ENCODE measurements at regions not wholly inside any gene's neighbourhood (a gene's known extent, or its start where the extent isn't known, plus 50 kb on each side); places are given as distances from the start of the nearest gene placed in this dataset.

DNA sequence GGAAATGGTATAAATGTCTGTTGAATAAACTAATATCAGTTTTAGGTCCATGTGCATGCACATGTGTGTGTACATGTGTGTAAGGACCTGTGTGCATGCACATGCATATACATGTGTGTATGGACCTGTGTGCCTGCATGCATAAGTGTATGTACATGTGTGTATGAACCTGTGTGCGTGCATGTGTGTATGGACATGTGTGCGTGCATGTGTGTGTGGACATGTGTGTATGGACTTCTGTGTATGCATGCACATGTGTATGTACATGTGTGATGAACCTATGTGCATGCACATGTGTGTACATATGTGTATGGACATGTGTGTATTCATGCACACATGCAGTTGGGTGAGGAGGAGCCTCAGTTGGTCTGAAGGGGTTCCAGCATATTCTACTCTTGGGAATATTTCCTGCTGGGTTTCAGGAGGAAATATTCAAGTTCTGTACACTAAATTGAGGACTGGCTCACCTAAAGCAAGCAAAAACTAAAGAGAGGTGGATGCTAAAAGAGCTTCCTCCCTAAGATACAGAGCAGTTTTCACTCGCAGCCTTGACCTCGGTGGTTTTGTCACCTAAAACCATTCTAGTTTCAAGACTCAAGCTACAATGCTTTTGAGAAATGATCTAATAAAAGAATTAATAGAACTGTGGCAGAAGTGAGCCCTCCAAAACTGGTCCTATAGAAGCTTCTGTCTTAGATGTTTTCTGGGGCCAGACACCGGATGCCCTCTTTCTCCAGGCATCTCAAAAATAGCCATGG lies 742.8 kb downstream of the MAFB start:
- DNase-seq (no peak), ATAC-seq (replicated peaks) (no peak)
- Mint-ChIP-seq H3K4me1 (ENCODE audit: low read depth in 2 of 2) (no peaks in the 10 kb centered on the region), H3K4me3 (no peak overlapping the region), H3K9me3 (peaks cover 0 to 3% of the 10 kb centered on the region in 2 donors), H3K27me3 (no peaks in the 10 kb centered on the region), H3K36me3 (ENCODE audit: insufficient read depth) (no peaks in the 10 kb centered on the region), H3K27ac (no peak overlapping the region)

DNA sequence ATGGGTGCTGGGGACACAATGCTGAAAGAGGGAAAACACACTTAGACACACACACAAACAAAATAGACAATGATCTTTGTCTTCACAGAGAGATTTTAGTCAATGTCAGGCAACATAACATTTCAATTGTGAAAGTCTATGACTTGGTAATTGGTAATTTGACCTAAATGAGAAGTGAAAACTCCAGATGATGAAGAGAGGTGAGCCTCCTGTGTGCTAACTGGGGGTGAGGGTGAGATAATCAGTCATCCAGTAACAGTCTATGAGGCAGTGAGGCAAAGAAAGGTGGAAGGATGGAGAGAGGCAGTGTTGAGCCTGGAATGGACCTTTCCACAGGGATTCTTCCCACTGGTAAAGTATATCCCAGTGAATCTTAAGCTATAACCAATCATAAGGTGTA lies 744.2 kb downstream of the MAFB start:
- Mint-ChIP-seq H3K9me3 (no peaks in the 10 kb centered on the region), H3K27me3 (no peaks in the 10 kb centered on the region), H3K27ac (no peak overlapping the region), H3K4me1 (ENCODE audit: low read depth in 2 of 2) (no peaks in the 10 kb centered on the region), H3K36me3 (ENCODE audit: insufficient read depth) (no peaks in the 10 kb centered on the region), H3K4me3 (no peak overlapping the region)
- ATAC-seq (replicated peaks): no peak
- DNase-seq: no peak

DNA sequence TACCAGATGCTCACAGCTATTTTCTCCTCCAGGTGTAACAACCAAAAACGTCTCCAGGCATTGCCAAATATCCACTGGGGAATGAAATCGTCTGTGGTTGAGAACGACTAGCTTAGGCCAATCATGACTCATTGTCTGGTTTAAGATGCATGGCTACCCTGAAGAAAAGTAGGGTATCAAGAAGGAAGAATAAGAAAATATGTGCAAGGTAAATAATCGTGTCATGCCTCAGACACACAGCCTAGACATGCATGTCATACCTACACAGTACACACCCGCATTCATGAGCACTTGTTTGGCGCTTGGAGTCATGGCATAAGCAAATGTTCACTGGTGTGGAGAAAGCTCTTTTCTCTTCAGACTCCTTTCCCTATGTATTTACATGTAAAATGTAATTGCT lies 745.7 kb downstream of the MAFB start:
- H3K36me3 Mint-ChIP-seq (ENCODE audit: insufficient read depth): no peaks in the 10 kb centered on the region
- peaks cover 2 to 7% of the 10 kb centered on the region in 2 donors for H3K9me3 Mint-ChIP-seq
- H3K4me3 Mint-ChIP-seq: no peak overlapping the region
- H3K27me3 Mint-ChIP-seq: no peaks in the 10 kb centered on the region
- no peaks in the 10 kb centered on the region for H3K4me1 Mint-ChIP-seq (ENCODE audit: low read depth in 2 of 2)
- ATAC-seq (replicated peaks) (no peak), DNase-seq (no peak)
- H3K27ac Mint-ChIP-seq: no peak overlapping the region

DNA sequence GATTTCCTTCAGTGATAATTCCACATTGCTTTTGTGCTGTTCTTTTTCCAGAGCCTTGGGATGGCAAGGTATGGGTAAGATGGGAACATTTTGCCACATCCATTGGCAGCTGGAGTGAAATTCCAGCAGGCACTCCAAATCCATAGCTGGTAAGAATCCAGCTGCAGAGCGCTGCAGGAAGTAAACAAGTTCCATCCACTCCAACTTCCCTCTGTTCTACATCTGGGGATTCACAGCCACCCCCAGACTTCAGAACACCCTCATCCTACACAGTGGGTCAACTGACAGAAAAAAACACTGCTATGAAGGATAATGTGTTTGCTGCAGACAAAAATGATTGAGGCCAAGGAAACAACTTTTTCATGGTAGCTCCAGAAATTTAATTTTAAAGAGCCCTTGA lies 747.8 kb downstream of the MAFB start:
- ATAC-seq (replicated peaks) (no peak), DNase-seq (no peak)
- Mint-ChIP-seq H3K9me3 (peaks cover 2 to 18% of the 10 kb centered on the region in 2 donors), H3K4me1 (ENCODE audit: low read depth in 2 of 2) (no peaks in the 10 kb centered on the region), H3K4me3 (no peak overlapping the region), H3K27me3 (peaks cover 0 to 13% of the 10 kb centered on the region in 2 donors), H3K27ac (no peak overlapping the region), H3K36me3 (ENCODE audit: insufficient read depth) (no peaks in the 10 kb centered on the region)

DNA sequence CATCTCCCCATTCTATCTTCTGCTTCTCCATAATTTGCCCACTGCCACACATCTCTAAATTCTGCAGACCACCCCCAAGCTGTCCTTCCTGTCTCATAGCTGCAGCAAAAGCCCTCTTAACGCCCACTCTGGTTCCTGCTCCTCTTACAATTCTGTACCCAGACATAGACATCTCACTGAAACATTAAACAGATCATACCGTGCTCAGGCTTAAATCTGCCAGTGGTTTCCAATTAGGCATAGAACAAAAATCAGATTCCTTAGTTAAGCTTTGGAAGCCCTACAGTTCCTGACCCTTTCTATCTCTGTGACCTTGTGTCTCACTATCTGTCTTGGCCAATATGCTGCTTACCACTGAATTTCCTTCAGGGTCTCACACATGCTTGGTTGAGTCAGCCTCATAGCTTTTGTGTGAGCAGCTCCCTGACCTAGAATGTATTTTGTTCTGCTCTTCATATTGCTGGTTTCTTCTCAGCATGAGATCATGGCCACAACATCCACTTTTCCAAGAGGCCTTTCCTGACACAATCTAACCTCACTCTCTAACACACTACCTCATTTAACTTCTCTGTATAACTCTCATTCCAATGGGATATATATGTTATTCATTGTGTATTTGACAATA lies 749.7 kb downstream of the MAFB start:
- Mint-ChIP-seq H3K4me1 (ENCODE audit: low read depth in 2 of 2) (no peaks in the 10 kb centered on the region), H3K9me3 (peaks cover 2 to 18% of the 10 kb centered on the region in 2 donors), H3K4me3 (no peak overlapping the region)

DNA sequence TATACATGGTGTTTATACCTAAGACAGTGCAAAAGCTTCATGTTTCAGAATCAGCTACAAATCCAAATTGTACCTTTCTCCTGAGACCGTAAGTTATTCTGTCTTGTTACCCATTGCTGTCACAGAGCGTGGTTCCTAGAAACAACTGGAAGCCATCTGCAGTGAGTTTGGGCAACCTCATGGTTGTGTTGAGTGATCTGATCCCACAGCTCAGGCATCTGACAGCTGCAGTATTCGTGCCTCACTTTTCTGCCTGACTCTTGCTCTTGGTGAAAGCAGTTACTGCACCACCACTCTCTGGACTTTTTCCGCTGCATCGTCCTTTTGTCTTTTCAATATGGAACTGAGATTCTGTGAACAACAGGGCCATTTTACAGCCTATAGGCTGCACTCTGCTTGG lies 752.6 kb downstream of the MAFB start:
- H3K36me3 Mint-ChIP-seq (ENCODE audit: insufficient read depth): no peaks in the 10 kb centered on the region
- no peaks in the 10 kb centered on the region for H3K4me1 Mint-ChIP-seq (ENCODE audit: low read depth in 2 of 2)
- no peak overlapping the region for H3K27ac Mint-ChIP-seq
- no peak for ATAC-seq (replicated peaks)
- peaks cover 2 to 18% of the 10 kb centered on the region in 2 donors for H3K9me3 Mint-ChIP-seq
- H3K27me3 Mint-ChIP-seq: peaks cover 0 to 13% of the 10 kb centered on the region in 2 donors
- H3K4me3 Mint-ChIP-seq: no peak overlapping the region
- no peak for DNase-seq

More for the DNA sequence above, 749.7 kb downstream of the MAFB start:
- ATAC-seq (replicated peaks) (no peak), DNase-seq (no peak)
- H3K36me3 Mint-ChIP-seq (ENCODE audit: insufficient read depth): no peaks in the 10 kb centered on the region
- H3K27ac Mint-ChIP-seq: no peak overlapping the region
- peaks cover 0 to 13% of the 10 kb centered on the region in 2 donors for H3K27me3 Mint-ChIP-seq

DNA sequence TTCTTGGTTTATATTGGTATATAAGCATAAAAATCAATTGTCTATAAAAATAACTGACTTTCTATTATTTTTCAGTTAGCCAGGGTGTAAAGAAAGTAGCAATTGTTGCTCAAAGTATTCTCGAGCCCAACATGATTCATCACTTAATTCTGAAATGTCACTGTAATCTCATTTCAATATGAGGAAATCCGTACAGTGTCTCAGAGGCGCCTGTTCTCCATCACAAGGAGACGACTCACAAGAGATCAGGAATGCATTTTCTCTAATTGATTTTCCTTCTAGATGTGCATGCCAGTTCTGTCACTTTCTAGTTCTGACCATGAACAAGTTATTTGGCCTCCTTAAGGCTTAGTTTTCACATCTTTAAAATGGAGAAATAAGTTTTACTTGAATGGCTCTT lies 753.1 kb downstream of the MAFB start:
- Mint-ChIP-seq H3K27ac (no peak overlapping the region), H3K36me3 (ENCODE audit: insufficient read depth) (no peaks in the 10 kb centered on the region), H3K27me3 (peaks cover 0 to 13% of the 10 kb centered on the region in 2 donors), H3K9me3 (peaks cover 2 to 18% of the 10 kb centered on the region in 2 donors), H3K4me1 (ENCODE audit: low read depth in 2 of 2) (no peaks in the 10 kb centered on the region), H3K4me3 (no peak overlapping the region)
- no peak for ATAC-seq (replicated peaks)
- no peak for DNase-seq

DNA sequence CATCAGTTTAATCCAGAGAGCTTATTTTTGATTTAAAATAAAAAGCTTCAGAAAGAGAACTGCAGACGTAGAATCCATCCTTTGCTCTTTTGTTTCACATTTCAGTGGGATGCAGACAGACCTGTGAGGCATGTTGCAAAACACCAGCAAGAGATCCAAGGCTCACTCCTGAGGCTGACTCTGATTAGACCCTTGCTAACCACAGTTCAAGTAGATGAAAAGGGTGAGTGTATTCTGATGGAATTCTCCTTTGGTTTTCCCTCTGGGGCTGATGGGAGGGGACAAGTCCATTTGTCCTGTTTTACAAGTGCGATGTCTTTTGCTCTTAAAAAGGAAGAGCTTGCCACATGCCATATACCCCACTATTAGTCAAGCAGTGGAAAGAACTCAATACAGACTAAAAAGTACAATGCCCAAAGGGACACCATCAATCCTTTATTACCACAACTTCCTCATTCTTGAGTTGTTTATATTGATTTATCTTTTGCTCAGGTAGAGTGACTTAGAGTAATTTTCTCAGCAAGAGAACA lies 772.7 kb downstream of the MAFB start:
- no peak for ATAC-seq (replicated peaks)
- H3K9me3 Mint-ChIP-seq: no peaks in the 10 kb centered on the region
- no peak overlapping the region for H3K4me3 Mint-ChIP-seq
- H3K27me3 Mint-ChIP-seq: no peaks in the 10 kb centered on the region
- no peak overlapping the region for H3K27ac Mint-ChIP-seq
- no peaks in the 10 kb centered on the region for H3K4me1 Mint-ChIP-seq (ENCODE audit: low read depth in 2 of 2)
- DNase-seq: no peak
- no peaks in the 10 kb centered on the region for H3K36me3 Mint-ChIP-seq (ENCODE audit: insufficient read depth)

DNA sequence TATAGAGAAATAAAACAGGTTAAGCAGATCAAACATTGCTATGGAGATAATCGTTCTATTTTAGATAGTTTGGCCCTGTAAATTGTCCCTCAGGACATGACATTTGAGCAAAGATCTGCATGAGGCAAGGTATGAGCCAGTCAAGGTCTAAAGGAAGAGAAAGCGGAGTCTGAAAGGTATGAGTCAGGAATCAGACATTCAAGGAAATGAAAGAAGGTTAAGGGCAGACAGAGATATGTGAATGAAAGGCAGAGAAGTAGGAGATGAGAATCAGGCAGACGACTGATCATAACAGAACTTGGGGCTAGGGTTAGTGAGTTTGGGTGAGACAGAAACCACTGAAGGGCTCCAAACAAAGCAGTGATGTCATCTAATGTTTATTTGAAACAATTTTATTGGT lies 775.8 kb downstream of the MAFB start:
- ATAC-seq (replicated peaks): no peak
- Mint-ChIP-seq H3K4me1 (ENCODE audit: low read depth in 2 of 2) (no peaks in the 10 kb centered on the region), H3K36me3 (ENCODE audit: insufficient read depth) (no peaks in the 10 kb centered on the region), H3K27me3 (no peaks in the 10 kb centered on the region), H3K27ac (no peak overlapping the region), H3K9me3 (no peaks in the 10 kb centered on the region), H3K4me3 (no peak overlapping the region)
- no peak for DNase-seq

DNA sequence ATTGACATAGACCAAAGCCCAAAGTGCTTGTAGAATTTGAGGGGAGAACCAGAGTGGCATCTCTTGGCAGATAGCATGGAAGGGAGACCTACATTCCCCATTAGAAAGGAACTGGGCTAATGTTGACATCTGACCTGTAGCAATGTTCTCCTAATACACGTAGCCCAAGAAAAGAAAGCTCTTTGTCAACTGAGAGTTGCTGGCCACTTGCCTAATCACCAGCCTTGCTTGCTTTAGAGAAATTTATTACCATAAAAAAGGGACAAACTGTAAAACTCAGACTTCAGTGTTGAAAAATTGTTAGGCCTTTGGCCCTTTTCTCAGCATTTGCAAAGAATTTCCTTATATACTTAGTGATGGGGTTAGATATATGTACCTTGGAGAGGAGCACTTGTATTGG lies 777.5 kb downstream of the MAFB start:
- Mint-ChIP-seq H3K36me3 (ENCODE audit: insufficient read depth) (no peaks in the 10 kb centered on the region), H3K9me3 (no peaks in the 10 kb centered on the region), H3K27me3 (no peaks in the 10 kb centered on the region), H3K4me1 (ENCODE audit: low read depth in 2 of 2) (no peaks in the 10 kb centered on the region), H3K27ac (no peak overlapping the region), H3K4me3 (no peak overlapping the region)
- ATAC-seq (replicated peaks) (no peak), DNase-seq (no peak)

DNA sequence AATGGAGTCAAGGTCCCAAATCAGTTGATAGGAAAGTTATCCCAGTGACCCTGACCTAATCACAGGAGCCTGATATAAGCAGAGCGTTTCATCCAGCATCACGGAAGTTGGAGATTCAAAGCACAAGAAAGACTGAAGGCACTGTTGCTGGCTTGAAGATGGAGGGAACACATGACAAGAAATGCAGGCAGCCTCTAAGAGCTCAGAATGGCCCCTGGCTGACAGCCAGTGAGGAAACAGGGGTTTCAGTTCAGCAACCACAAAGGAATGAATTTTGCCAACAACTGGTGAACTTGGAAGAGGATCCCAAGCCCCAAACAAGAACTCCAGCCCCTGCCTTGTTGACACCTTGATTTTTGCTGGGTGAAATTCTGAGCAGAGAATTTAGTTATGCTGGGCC lies 778.5 kb downstream of the MAFB start:
- Mint-ChIP-seq H3K4me1 (ENCODE audit: low read depth in 2 of 2) (no peaks in the 10 kb centered on the region), H3K36me3 (ENCODE audit: insufficient read depth) (no peaks in the 10 kb centered on the region), H3K27me3 (no peaks in the 10 kb centered on the region), H3K27ac (no peak overlapping the region), H3K4me3 (no peak overlapping the region), H3K9me3 (no peaks in the 10 kb centered on the region)
- DNase-seq: no peak
- no peak for ATAC-seq (replicated peaks)

DNA sequence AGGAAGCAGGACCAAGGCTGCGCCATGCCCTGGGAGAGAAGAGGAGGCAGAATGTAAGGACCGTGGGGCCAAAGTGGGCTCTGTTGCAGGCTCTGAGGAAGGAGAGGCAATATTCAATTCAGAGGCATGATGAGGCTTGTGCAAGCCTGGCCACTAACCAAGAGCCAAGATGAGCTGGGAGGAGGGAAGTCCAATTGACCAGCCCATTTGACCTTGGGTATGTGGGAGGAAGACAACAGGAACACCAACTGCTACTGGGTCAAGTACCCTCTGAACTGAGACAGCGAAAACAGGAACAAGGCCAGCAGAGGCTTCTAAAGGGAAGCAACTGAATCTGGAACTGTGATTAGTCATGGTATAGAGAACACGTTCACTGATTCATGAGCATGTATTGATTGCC lies 779.6 kb downstream of the MAFB start:
- no peak for DNase-seq
- no peaks in the 10 kb centered on the region for H3K4me1 Mint-ChIP-seq (ENCODE audit: low read depth in 2 of 2)
- H3K9me3 Mint-ChIP-seq: no peaks in the 10 kb centered on the region
- H3K27ac Mint-ChIP-seq: no peak overlapping the region
- no peaks in the 10 kb centered on the region for H3K27me3 Mint-ChIP-seq
- no peaks in the 10 kb centered on the region for H3K36me3 Mint-ChIP-seq (ENCODE audit: insufficient read depth)
- no peak for ATAC-seq (replicated peaks)
- H3K4me3 Mint-ChIP-seq: no peak overlapping the region

DNA sequence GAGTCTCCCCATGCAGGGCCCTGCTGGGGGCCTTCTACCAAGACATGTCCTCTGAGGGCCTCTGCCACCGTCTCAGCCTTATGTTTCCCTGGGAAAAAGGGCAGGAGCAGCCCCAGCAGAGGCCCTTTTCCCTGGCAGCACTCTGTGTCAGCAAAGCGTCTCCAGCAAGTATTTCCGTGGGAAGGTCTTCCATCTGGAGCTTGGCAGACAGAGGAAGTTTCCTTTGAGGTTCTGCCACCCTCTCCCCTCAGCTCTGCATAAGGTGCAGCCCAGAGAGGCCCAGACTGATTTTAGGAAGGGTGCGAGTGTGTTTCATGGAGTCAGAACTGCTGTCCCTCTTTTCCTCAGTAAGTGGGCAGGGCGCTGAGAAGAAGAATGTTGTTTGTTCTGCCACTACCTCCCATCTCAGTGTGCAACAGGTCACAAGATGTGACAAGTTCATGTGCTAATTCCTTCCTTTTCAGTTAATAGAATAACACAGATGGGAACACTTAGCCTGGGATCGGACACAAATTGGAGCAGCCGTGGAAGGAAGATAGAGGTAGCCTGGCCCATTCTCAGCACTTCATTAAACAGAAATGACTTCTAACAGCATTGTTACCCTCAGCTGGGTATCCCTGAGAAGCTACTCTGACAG lies 784.4 kb downstream of the MAFB start:
- Mint-ChIP-seq H3K36me3 (ENCODE audit: insufficient read depth) (no peaks in the 10 kb centered on the region), H3K9me3 (peaks cover 0 to 2% of the 10 kb centered on the region in 2 donors), H3K27me3 (no peaks in the 10 kb centered on the region), H3K4me1 (ENCODE audit: low read depth in 2 of 2) (no peaks in the 10 kb centered on the region), H3K4me3 (no peak overlapping the region), H3K27ac (no peak overlapping the region)
- ATAC-seq (replicated peaks) (no peak), DNase-seq (no peak)
